ENCODE measurements at regions not wholly inside any gene's neighbourhood (a gene's known extent, or its start where the extent isn't known, plus 50 kb on each side); places are given as distances from the start of the nearest gene placed in this dataset.

- intact Hi-C loops (cut with DNase I) = no loop called here
- DNase-seq (ENCODE audit: low spot score) = no peak
Observed at GRCh38 chr10:43746906-43747305, 98.2 kb upstream of the ZNF32 start.

- intact Hi-C loops (cut with DNase I) = no loop called here
- DNase-seq (ENCODE audit: low spot score) = no peak
Observed at GRCh38 chr10:43739161-43739560, 90.5 kb upstream of the ZNF32 start.

GRCh38 chr10:43737003-43737402, 88.3 kb upstream of the ZNF32 start:
- intact Hi-C loops (cut with DNase I) = no loop called here
- DNase-seq (ENCODE audit: low spot score) = no peak

GRCh38 chr10:43735907-43736306, 87.2 kb upstream of the ZNF32 start:
- DNase-seq (ENCODE audit: low spot score) = no peak
- intact Hi-C loops (cut with DNase I) = no loop called here

- intact Hi-C loops (cut with DNase I) = no loop called here
- DNase-seq (ENCODE audit: low spot score) = no peak
Observed at GRCh38 chr10:43734716-43735115, 86.0 kb upstream of the ZNF32 start.

GRCh38 chr10:43731486-43731885, 82.8 kb upstream of the ZNF32 start:
- intact Hi-C loops (cut with DNase I) = no loop called here

GRCh38 chr10:43728425-43728824, 79.7 kb upstream of the ZNF32 start:
- DNase-seq (ENCODE audit: low spot score) = no peak
- intact Hi-C loops (cut with DNase I) = no loop called here

More at GRCh38 chr10:43731486-43731885, 82.8 kb upstream of the ZNF32 start:
- no peak for DNase-seq (ENCODE audit: low spot score)

- intact Hi-C loops (cut with DNase I) = no loop called here
- no peak for DNase-seq (ENCODE audit: low spot score)
Observed at GRCh38 chr10:43727935-43728334, 79.3 kb upstream of the ZNF32 start.

- intact Hi-C loops (cut with DNase I) = no loop called here
- DNase-seq (ENCODE audit: low spot score) = no peak
Observed at GRCh38 chr10:43715334-43715733, 66.7 kb upstream of the ZNF32 start.

- DNase-seq (ENCODE audit: low spot score) = no peak
- intact Hi-C loops (cut with DNase I) = no loop called here
Observed at GRCh38 chr10:43712821-43713584, 64.3 kb upstream of the ZNF32 start.

- intact Hi-C loops (cut with DNase I) = no loop called here
Observed at GRCh38 chr10:43710772-43711471, 62.2 kb upstream of the ZNF32 start.

GRCh38 chr10:43708262-43708661, 59.6 kb upstream of the ZNF32 start:
- intact Hi-C loops (cut with DNase I) = no loop called here
- no peak for DNase-seq (ENCODE audit: low spot score)

More at GRCh38 chr10:43710772-43711471, 62.2 kb upstream of the ZNF32 start:
- no peak for DNase-seq (ENCODE audit: low spot score)

GRCh38 chr10:43707770-43708169, 59.1 kb upstream of the ZNF32 start:
- peak; percentile 86 for DNase-seq (ENCODE audit: low spot score)
- intact Hi-C loops (cut with DNase I) = no loop called here

GRCh38 chr10:43706166-43706565, 57.5 kb upstream of the ZNF32 start:
- no peak for DNase-seq (ENCODE audit: low spot score)
- intact Hi-C loops (cut with DNase I) = no loop called here

- intact Hi-C loops (cut with DNase I) = no loop called here
- DNase-seq (ENCODE audit: low spot score) = no peak
Observed at GRCh38 chr10:43703286-43703685, 54.6 kb upstream of the ZNF32 start.

- intact Hi-C loops (cut with DNase I) = no loop called here
- no peak for DNase-seq (ENCODE audit: low spot score)
Observed at GRCh38 chr10:43702936-43703281, 54.2 kb upstream of the ZNF32 start.

- no peak for DNase-seq (ENCODE audit: low spot score)
- intact Hi-C loops (cut with DNase I) = no loop called here
Observed at GRCh38 chr10:43702213-43702935, 53.7 kb upstream of the ZNF32 start.

- no peak for DNase-seq (ENCODE audit: low spot score)
Observed at GRCh38 chr10:43701295-43701694, 52.6 kb upstream of the ZNF32 start.

GRCh38 chr10:43700306-43700705, 51.6 kb upstream of the ZNF32 start:
- intact Hi-C loops (cut with DNase I) = no loop called here
- DNase-seq (ENCODE audit: low spot score) = no peak

More at GRCh38 chr10:43701295-43701694, 52.6 kb upstream of the ZNF32 start:
- intact Hi-C loops (cut with DNase I) = no loop called here

GRCh38 chr10:43699516-43699915, 50.8 kb upstream of the ZNF32 start:
- DNase-seq (ENCODE audit: low spot score) = no peak
- intact Hi-C loops (cut with DNase I) = no loop called here
